BE2C (cell line): ENCODE measurements at regions not wholly inside any gene's neighbourhood (a gene's known extent, or its start where the extent isn't known, plus 50 kb on each side); places are given as distances from the start of the nearest gene placed in this dataset.

ENCODE experiments used
- DNase-seq: peaks from one replicate; pipeline ENCODE4 v3.0.0-alpha.2; 2020
- H3K27me3 ChIP-seq: fragments of 250-450 bp; sonication (Bioruptor Pico); 2 replicates; pipeline ENCODE4 v1.5.1; 2020; ENCODE audit warnings: mild to moderate bottlenecking
- H3K36me3 ChIP-seq: fragments of 250-450 bp; sonication (Bioruptor Pico); 2 replicates; pipeline ENCODE4 v1.5.1; 2020; ENCODE audit warnings: mild to moderate bottlenecking
- H3K4me1 ChIP-seq: fragments of 250-450 bp; sonication (Bioruptor Pico); 2 replicates; pipeline ENCODE4 v1.5.1; 2020
- H3K4me3 ChIP-seq: 2 replicates; pipeline ENCODE4 v1.5.1; 2011; ENCODE audit warnings: low read depth, low read length
- H3K9me3 ChIP-seq: fragments of 250-450 bp; sonication (Bioruptor Pico); 2 replicates; pipeline ENCODE4 v1.5.1; 2020
- TF ChIP-seq, protein P1 (sequence below): IDR thresholded peaks from 2 replicates; pipeline ENCODE4 v1.5.1; 2012; ENCODE audit warnings: mild to moderate bottlenecking, low read depth, low read length

DNA sequence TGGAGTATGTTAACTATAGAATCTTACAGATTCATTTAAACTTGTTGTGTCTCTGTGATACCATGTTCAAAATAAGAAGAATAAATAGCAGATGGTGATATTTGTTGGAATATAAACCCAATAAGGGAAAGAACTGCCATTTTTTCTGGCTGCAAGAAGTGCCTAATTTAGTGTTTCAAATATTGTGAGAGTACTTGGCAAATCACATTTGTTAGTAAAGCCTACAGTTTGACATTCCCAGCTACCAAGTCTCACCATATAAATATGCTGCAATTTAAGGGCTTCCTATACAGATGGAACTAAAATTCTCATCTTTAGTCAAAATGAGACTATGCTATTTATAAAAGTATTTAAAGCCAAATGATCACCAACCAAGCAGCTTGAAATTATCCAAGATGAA, 96.0 kb upstream of the WDFY3 start:
- Histone ChIP-seq H3K36me3 (no peaks in the 10 kb centered on the region), H3K9me3 (no peaks in the 10 kb centered on the region), H3K4me1 (no peaks in the 10 kb centered on the region), H3K27me3 (peaks cover 6% of the 10 kb centered on the region), H3K4me3 (no peak overlapping the region)
- no peak for DNase-seq
- TF ChIP-seq, protein P1, sequence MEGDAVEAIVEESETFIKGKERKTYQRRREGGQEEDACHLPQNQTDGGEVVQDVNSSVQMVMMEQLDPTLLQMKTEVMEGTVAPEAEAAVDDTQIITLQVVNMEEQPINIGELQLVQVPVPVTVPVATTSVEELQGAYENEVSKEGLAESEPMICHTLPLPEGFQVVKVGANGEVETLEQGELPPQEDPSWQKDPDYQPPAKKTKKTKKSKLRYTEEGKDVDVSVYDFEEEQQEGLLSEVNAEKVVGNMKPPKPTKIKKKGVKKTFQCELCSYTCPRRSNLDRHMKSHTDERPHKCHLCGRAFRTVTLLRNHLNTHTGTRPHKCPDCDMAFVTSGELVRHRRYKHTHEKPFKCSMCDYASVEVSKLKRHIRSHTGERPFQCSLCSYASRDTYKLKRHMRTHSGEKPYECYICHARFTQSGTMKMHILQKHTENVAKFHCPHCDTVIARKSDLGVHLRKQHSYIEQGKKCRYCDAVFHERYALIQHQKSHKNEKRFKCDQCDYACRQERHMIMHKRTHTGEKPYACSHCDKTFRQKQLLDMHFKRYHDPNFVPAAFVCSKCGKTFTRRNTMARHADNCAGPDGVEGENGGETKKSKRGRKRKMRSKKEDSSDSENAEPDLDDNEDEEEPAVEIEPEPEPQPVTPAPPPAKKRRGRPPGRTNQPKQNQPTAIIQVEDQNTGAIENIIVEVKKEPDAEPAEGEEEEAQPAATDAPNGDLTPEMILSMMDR = no peak

DNA sequence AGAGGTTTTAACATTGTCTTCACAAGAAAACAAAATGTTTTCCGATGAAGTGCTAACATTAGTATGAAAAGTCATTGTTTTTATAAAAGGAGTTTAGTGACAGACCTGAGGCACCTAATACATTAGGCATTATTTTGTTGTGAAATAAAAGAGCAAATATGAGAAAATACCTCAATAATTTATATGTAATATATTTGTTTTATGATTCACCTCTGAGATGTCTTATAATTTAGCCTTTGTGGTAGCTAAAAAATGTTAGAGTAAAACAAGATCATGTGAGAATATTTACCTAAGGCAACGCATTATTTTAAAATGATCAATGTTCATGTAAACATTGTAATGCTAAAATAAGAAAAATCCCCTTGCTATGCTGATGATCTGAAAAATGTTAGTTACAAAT, 100.9 kb upstream of the WDFY3 start:
- H3K4me3 ChIP-seq = no peak overlapping the region
- no peaks in the 10 kb centered on the region for H3K36me3 ChIP-seq
- H3K9me3 ChIP-seq = no peaks in the 10 kb centered on the region
- no peaks in the 10 kb centered on the region; the same call in 1 of the 2 replicates for H3K27me3 ChIP-seq
- TF ChIP-seq, protein P1 = no peak
- no peaks in the 10 kb centered on the region for H3K4me1 ChIP-seq
- DNase-seq = no peak

DNA sequence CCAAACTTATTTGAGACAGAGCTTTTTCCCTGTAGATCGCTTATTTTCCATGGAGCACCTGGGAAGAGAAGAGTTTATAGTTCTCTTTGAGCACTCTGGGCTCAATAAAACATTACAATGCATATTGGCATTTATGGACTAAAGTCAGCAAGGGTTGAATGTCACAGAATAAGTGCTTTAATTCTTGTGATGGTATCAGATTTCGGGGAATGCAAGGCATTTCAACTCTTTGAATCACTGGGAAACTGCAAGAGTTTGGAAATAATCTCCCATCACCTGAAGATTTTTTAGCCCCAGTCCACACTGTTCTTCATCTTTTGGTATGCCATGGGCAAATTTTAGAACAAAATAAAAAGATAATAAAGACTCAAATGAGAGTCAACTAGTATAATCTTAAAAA, 111.5 kb upstream of the WDFY3 start:
- DNase-seq = no peak
- TF ChIP-seq, protein P1 = no peak
- no peaks in the 10 kb centered on the region for H3K4me1 ChIP-seq
- no peaks in the 10 kb centered on the region for H3K9me3 ChIP-seq
- H3K4me3 ChIP-seq = no peak overlapping the region
- no peaks in the 10 kb centered on the region for H3K36me3 ChIP-seq
- H3K27me3 ChIP-seq = no peaks in the 10 kb centered on the region

DNA sequence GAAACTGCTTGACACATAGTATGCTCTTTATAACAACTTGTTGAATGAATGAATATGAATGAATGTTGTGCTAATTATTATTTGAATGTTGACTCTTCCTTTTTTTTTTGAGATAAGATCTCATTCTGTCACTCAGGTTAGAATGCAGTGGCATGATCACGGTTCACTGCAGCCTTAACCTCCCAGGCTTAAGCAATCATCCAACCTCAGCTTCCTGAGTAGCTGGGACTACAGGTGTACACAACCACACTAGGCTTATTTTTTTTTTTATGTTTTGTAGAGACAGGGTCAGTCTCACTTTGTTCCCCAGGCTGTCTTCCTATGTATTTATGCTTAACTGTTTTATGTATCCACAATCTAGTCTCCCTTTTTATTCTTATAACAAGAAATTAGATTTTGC, 114.7 kb upstream of the WDFY3 start:
- H3K4me1 ChIP-seq = no peaks in the 10 kb centered on the region; the same call in 1 of the 2 replicates
- TF ChIP-seq, protein P1 = no peak
- H3K4me3 ChIP-seq = no peak overlapping the region
- DNase-seq = no peak
- H3K27me3 ChIP-seq = no peaks in the 10 kb centered on the region
- no peaks in the 10 kb centered on the region for H3K36me3 ChIP-seq
- H3K9me3 ChIP-seq = no peaks in the 10 kb centered on the region

DNA sequence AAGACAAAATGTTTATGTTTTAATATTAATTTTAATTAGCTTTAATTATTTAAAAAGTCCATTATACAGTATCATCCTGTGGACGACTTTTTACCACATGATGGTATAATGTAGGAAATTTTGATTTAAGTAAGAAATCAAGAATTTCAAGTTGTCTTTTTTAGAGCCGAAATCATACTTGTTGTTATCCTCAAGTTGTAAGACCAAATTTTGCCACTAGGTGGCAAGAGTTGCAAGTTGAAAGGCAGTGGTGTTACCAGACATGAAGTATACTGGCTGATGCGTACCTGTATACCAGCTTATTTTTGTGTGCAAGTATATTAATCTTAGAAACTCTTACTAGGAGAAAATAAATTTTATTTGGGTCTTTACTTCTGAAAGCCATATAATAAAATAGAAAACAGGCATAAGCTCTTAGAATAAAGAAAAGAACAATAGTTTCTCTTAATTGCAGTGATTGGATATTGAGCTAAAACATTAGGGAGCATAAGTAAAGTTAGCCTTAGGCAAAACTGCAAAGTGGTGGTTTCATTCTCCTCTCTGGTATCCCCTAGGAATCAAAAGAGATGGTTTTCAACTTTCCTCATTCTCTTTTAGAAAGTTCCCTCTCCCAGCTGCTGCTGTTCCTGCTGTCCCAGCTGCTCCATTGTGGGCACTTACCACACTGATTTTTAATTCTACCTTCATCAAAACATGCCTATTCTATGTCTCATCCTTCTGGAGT, 118.0 kb upstream of the WDFY3 start:
- Histone ChIP-seq H3K27me3 (no peaks in the 10 kb centered on the region), H3K4me1 (no peaks in the 10 kb centered on the region; the same call in 1 of the 2 replicates), H3K9me3 (no peaks in the 10 kb centered on the region), H3K4me3 (no peak overlapping the region), H3K36me3 (no peaks in the 10 kb centered on the region)
- peak; percentile 64 for DNase-seq
- TF ChIP-seq, protein P1 = peak; percentile 76

DNA sequence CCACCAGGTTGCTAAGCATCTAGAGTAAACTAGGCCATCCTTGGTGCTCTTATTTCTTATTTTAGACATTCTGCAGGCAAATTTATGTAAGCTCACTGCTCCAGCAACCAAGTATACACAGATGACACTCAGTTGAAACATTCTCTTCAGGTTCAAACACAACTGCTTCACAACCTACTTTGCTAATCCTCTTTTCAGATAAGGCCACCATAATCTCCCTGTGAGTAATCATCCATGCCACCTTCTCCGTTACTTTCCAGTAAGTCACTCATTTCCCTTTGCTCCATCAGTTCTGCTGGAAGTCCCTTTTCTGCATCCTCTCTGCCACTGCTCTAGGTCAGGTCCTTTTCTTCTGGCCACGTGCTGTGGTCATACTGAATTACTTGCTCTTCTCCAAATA, 120.2 kb upstream of the WDFY3 start:
- H3K36me3 ChIP-seq = no peaks in the 10 kb centered on the region
- TF ChIP-seq, protein P1 = no peak

More for the DNA sequence above, 120.2 kb upstream of the WDFY3 start:
- DNase-seq = no peak
- Histone ChIP-seq H3K4me3 (no peak overlapping the region), H3K27me3 (no peaks in the 10 kb centered on the region), H3K9me3 (no peaks in the 10 kb centered on the region), H3K4me1 (no peaks in the 10 kb centered on the region; the same call in 1 of the 2 replicates)
